DMS114 treated with DMSO at 0.1 percent for 48 hours (cell line): ENCODE measurements at regions not wholly inside any gene's neighbourhood (a gene's known extent, or its start where the extent isn't known, plus 50 kb on each side); places are given as distances from the start of the nearest gene placed in this dataset.
"Not testable (repeated sequence)": the region's sequence is repeated elsewhere in the genome, so short reads cannot be mapped to it uniquely, and the experiment has no call there.

Experiments used
- DNase-seq: peaks from one replicate; lab custom pipeline; 2025; ENCODE audit not compliant: unreplicated experiment; lab: John Stamatoyannopoulos, UW

DNA sequence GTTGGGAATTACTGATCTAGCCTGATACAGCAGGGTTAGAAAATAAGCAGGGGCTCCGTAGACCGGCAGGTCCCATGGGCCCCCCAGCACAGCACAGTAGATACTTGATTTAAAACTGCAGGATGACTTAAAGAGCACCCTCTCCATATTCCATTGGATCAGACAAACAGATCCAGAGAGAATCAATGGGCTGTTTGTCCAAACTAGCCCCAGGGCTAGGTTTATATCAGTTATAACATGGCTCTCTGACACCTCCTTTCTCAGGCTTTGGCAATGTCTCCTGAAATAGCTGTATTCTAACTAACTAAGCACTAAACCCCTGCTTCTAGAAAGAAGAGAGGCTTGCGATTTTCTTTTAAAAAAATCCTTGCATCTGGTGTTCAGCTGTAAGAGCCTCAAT lies 100.4 kb upstream of the GALNT18 start:
- DNase-seq: no peak

DNA sequence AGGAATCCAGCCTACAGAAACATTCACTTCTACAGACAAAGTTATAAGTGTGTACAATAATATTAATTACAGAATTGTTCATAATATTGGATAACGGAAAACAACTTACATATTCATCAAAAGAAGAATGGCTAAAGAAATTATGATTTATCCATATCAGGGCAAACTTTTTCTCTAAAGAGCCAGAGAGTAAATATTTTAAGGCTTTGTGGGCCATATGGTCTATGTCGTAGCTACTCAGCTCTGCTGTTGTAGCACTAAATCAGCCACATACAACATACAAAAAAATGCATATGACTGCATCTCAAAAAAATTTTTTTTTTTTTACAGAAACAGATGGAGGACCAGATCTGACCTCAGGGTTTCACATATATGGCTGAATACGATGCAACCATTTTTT lies 96.7 kb upstream of the GALNT18 start:
- DNase-seq: no peak

DNA sequence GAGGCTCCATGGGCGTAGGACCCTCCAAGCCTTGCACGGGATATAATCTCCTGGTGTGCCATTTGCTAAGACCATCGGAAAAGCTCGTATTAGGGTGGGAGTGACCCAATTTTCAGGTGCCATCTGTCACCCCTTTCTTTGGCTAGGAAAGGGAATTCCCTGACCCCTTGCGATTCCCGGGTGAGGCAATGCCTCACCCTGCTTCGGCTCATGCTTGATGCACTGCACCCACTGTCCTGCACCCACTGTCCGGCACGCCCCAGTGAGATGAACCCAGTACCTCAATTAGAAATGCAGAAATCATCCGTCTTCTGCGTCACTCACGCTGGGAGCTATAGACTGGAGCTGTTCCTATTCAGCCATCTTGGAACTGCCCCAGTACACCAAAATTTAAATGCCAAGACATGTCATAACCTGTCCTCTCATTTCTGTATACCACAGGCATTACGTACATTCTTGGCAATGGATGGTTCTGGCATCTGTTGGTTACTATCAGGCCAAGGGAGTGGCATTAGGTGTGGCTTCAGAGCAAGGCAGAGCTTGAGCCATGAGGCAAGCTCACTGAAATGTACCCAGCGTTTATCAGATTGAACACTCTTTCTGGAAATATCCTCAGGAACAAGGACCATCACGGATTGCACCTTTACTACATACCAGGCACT lies 95.4 kb upstream of the GALNT18 start:
- DNase-seq: no peak

DNA sequence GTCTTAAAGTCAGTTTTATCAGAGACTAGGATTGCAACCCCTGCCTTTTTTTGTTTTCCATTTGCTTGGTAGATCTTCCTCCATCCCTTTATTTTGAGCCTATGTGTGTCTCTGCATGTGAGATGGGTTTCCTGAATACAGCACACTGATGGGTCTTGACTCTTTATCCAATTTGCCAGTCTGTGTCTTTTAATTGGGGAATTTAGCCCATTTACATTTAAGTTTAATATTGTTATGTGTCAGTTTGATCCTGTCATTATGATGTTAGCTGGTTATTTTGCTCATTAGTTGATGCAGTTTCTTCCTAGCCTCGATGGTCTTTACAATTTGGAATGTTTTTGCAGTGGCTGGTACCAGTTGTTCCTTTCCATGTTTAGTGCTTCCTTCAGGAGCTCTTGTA lies 93.3 kb upstream of the GALNT18 start:
- not testable (repeated sequence) for DNase-seq

DNA sequence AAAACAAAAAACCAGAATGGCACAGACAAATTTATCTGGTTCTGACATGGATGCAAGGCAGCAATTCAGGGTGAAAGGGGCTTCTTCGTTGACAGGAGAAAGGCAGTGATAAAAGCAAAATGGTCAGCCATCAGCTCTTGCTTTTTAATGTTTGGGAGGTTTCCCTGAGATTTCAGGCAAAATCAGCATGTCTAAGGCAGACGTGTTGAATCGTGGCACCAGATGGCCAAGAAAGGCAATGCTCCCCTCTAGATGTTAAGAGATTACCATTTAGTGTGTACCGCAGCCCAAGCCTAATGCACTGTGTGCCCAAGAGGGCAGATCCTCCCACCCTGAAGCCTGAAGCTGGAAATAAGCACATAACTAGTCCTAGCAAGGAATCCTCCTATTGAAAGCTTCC lies 88.8 kb upstream of the GALNT18 start:
- no peak for DNase-seq

DNA sequence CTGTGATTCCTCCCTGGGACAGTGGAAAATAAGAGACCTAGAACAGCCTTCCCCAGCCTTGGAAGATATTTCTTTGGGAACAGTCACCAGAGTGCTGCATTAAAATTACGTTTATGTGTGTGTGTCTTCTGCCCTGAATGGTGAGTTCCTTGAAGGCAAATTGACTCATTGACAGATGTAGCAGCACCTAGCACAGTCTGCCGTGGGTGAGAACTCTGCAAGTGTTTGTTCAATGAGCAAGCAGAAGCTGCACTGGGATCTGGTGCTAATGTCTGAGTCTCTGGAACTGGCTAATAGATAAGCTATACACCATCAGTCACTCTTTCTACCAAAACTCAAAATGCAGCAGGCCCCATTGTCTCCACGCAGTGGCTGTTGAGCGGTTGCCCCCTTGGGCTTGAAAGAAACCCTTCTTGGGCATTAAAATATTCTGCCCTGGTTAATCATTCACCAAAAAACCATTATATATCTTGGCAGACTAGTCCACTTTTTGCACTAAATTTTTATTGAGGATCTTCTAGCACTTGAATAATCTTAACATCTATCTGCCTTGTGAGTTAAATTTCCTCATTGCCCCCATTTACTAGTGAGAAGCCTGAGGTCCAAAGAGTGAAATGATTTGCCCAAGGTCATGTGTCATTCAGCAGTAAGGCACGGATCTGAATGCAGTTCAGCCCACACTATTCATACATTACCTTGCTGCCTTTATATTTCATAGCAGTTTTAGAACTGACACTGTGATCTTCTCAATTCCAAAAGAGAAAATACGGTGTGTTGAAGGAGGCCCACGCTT lies 87.8 kb upstream of the GALNT18 start:
- DNase-seq: no peak

DNA sequence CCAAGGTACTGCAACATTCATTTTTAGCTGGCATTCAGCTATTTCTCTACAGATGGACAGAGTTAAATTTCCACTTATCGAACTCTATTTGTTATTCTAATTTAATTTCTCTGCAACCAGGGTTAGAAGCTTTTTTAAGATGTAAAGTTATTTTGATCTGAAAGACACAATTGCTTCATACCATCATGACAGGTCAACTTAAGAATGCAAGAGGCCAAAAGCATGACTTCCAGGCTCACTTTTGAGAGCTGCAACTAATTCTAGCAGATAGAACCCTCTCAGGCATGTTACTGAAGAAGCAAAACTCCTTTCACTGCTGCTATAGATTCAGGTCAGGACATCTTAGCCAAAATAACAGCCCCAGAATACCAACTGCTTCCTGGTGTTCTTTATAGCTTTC lies 86.5 kb upstream of the GALNT18 start:
- DNase-seq: no peak

DNA sequence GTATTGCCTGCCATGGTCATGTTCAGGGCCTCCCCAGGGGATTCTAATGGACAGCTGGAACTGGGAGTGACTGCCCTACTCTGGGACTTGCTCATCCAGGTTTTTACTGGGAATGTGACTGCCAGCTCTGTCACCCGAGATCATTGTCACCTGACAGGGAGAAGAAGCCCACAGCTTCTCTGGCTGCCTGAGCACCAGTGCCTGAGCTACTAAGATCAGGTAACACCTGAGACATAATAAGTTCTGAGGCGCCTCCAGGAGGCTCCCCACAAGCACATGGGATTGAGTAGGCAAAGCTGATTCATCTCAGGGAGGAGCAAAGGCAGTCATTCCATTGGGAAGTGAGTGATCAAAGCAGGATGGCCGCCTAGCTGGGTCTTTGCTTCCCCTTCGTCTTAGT lies 84.2 kb upstream of the GALNT18 start:
- DNase-seq: no peak

DNA sequence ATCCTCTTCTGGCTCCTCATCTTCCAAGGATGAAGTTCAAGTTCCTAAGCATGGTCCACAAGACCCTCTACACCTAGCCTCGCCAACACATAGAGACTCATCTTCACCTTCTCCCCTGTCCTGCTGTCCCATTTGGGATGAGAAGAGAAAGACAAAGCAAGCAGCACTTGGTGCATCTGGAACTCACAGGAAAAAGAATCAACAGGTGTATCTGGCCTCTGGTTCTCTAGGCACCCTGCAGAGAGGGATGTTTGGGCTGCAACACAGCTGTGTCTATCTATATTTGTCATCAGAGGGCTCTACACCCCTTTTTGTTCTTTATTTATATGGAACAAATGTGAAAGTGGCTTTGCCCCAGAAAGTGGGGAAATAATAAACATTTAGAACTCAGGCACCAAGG lies 82.1 kb upstream of the GALNT18 start:
- no peak for DNase-seq

DNA sequence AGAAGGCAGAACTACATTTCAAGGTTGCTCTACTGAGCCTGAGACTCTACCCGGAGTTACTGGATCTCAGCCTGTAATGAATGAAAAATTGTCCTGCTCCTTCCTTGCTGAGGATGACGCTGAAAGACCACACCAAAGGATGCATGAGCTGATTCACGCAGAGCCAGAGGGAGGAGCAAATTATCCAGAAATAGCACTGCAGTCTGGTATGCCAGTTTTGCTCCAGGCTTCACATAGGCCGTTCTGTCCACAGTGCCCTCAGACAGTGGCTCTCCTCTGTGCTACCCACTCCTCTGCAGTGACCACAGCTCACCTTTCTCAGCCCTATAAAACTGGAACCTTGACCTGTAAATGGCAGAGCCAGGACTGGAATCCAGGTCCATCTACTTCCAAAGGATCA lies 79.3 kb upstream of the GALNT18 start:
- no peak for DNase-seq

DNA sequence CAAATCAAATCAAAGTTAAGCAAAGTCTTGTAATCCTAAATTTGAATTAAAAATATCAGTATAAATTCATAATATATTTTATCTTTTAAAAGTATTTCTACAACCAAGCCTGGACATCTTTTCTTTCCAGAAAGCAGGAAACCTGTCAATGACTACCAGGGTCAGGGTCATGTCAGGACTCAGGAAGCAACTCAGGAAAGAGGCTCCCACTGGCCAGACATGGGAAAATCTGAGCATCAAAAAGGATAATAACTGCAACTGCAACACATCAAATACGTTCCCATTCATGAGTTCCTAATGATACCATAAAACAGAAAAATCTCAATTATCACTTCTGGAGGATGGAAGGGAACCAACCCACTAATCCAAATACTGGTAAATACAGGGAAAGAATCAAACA lies 76.0 kb upstream of the GALNT18 start:
- no peak for DNase-seq

DNA sequence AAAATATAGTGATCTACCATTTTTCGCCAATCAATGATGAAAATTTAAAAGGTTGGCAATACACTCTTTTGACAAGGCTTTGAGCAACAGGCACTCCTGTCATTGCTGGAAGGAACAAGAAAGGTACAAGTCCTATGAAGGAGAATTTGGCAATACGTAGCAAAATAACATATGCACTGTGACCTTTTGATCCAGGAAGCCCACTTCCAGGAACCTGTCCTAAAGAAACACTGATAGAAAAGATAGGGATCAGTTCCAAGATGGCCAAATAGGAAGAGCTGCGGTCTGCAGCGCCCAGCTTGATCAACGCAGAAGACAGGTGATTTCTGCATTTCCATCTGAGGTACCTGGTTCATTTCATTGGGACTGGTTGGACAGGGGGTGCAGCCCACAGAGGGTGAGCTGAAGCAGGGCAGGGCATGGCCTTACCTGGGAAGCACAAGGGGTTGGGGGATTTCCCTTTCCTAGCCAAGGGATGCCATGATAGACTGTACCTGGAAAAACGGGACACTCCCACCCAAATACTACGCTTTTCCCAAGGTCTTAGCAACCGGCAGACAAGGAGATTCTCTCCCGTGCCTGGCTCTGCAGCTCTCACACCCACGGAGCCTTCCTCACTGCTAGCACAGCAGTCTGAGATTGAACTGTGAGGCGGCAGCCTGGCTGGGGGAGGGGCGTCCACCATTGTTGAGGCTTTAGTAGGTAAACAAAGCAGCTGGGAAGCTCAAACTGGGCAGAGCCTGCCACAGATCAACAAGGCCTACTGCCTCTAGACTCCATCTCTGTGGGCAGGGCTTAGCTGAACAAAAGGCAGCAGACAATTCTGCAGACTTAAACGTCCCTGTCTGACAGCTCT lies 69.7 kb upstream of the GALNT18 start:
- DNase-seq: no peak

DNA sequence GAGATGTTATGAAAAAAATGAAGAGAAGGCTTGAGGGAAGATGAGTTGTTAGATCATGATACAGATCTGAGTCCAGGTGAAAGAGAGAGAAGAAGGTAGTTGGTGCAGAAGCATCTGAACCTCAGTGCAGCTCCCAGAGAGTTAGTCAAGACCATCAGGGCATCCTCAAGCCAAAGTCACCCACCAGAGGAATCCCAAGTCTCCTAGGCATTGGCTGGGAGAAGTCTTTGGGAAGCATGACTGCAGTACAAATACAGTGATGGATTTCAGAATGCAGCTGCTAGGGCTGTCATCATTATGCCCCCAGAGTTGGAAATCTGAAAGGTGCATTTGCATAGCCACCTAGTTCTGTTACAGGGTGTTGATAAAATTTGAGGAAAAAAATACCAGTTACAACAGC lies 59.7 kb upstream of the GALNT18 start:
- DNase-seq: no peak

DNA sequence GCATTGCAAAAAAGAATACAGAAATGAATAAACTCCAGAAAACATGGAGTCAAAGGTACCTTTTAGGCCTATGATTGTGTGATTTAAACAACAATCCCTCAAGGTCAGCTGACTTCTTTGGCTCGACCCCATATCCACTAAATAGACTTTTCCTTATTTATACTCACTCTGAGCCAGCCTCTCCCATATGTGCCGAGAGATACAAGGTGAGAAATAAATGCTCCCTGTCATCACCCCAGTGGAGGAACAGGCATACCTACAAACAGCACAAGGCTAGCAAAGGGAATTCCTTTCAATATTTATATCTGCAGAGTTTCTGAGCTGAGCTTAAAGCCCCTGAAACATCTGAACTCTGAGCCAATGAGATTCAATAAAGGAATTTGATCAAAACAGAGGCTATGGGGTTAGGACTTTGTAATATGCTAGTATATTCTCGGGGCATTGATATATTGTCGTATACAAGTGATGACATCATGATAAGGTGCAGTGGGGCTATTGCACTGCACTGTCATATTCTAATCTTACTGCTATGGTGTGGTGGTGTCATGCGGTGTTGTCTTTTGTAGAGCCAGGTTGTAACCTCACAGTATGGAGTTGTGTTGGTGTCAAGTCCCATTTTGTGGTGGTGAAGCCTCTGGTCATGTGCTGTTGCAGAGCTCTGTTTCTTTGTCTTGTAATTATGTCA lies 56.0 kb upstream of the GALNT18 start:
- DNase-seq: no peak

DNA sequence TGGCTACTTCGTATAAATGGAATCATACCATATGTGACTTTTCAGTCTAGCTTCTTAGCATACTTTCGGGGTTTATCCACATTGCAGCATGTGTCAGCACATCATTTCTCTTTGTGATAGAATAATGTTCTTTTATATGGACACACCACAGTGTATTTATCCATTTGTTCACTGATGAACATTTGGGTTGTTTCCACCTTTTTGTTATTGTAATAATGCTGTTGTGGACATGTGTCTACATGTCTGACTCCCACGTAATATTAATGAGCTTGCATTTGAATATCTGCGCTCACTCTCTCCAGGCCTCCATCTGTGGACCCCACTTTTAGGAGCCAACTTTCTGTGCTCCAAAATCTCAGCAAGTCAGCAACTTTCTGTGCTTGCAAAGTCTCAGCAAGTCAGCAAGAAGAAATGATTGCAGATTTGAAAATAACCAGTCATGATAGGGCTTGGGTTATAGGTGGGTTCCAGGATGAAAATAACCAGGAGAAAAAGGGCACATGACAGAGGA lies 53.9 kb upstream of the GALNT18 start:
- no peak for DNase-seq

DNA sequence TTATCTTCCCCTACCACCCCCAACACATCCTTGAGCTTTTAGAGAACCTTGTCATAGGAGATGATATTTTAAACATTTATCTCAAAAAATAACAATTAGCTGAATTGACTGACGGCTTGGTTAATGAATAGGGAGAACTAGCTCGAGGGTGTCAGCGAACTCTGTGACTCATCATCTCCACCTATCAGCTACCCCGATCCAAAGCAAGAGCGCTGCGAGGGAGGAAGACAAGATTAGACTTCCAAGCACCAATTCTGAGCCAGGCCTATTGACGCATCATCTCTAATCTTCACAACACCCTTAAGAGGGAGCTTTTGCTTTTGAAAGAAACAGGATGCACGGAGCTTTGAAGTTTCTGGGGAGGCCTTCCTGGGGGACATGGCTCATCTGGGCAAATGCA lies 51.0 kb upstream of the GALNT18 start:
- no peak for DNase-seq

DNA sequence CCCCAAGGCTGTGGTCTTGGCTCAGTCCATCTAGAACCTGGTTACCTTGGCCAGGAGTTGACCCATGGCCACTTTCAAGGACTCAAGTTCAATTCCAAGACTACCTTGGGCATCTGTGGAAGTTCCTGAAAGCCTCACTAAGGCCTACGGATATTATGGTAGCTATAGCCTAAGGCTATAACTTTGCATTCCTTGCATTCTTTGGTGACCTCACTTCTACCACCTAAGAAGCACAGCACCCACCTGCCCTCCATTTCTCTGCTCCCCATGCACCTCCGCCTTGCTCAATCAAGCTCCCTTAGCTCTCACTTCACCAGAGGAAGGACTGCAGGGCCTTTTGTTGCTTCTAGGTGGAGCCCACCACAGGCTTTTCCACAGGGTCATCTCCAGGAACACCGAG lies 50.3 kb upstream of the GALNT18 start:
- DNase-seq: no peak
